ENCODE measurements at regions not wholly inside any gene's neighbourhood (a gene's known extent, or its start where the extent isn't known, plus 50 kb on each side); places are given as distances from the start of the nearest gene placed in this dataset.

GRCh38 chr10:111131168-111131799 is 54.5 kb downstream of the ADRA2A start:
- no peak for DNase-seq

DNA sequence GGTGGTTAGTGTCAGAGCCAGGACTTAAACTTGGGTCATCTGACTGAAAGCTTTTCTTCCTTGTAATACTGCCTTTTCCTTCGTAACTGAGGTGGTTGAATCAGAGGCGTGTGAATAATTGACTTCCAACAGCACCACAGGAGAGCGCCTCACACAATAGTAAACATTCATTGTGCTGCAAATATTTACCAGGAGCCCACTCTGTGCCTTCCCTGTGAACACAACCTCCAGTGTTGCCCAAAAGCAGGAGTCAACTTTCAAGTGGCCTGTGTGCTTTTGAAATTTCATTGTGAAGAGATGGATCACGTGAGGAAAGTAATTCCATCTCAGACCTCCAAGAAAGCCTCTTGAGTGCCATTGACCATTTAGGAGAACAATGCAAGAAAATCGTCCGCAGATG is 60.2 kb downstream of the ADRA2A start:
- no peak for DNase-seq

- no peak for DNase-seq
These were observed 60.8 kb downstream of the ADRA2A start for GRCh38 chr10:111137587-111137986.

DNA sequence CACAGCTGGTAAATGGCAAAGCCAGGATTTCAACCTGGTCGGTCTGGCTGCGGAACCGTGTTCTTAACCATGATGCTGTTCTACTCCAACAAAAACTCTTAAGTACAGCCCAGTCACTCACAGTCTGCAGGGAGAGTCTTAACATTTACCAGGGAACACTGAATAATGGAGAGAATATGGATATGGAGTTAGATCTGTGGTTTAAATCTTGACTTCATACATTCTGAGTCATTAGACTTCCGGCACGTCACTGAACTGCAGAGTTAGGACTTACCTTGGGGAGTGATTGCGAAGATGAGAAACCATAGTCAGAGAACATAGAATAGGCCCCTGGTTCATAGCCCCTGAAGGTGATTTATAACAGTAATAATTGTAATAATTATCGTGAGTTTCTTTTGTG is 61.7 kb downstream of the ADRA2A start:
- no peak for DNase-seq

DNA sequence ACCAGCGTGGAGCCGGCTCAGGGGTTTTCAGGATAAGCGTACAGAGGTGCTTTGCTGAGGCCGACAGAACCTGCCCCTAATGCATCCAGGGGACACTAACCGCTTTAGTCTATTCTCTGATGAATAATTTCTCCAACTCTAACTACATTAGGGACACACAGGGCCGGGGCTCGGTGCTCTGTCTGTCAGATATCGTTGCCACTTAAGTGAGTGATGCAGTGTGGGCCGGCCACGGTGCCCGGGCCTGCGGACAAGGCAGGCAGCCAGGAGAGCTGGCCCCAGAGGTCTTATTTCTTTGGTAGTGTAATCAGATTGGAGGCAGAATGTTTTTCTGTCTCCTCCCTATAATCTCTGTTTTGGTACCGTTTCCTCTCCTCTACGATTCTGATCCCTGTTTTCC is 62.7 kb downstream of the ADRA2A start:
- no peak for DNase-seq

DNA sequence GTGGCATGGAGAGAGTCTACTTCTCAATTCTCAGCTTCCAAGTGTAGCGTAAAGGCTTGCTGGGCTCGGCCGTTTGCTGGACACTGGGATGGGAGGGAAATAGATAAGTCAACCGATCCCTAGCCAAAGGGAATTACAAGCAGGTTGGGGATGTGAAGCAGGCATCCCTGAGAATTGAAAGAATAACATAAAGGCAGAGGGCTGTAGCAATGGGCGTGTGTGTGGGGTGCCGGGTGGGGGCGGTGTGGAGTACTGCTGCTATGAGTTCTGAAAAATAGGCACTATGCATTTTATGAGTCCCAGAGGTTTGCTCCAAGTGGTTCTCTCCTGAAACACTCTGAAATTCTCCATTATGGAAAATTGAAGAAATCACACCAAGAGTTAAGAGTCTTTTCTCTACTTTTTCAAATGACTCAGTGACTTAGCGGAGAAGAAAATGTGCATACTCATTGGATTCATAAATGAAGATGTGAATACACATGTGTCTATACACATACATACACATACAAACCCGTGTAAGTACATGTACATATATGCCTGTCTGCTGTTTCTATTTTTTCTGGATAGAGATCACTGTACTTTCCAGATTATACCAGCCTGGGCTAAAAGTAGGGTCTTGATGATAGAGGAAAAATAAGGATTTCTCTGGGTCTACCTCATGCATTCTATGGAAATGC is 65.4 kb downstream of the ADRA2A start:
- no peak for DNase-seq

DNA sequence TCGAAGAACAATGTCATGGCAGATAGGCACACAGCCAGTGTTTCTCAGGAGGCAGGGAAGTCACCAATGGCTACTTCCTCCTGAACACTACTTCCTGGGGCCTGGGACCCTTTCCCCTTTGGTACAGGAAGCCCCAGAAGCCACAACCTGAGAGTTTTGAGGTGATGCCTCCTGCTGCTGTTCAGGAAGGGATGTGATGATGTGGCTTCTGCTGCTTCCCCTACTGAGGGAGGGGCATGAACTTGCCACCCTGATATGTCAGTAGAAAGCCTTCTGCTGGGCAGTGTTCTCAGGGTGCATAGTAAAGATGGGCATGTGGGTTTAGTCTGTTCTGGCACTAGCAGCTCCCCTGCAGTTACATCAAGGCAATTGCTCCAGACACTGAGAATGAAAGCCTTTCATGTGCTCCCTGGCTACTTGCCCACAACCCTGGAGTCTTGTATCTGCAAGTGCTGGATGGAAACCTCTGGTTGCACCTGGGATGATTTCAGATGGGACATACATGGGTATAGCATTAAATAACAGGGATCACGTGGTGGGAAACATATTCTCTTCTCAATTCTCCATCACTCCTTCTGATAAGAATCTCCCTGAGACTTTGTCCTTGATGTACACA is 69.3 kb downstream of the ADRA2A start:
- no peak for DNase-seq

- DNase-seq, result no peak
These were observed 71.2 kb downstream of the ADRA2A start for GRCh38 chr10:111148025-111148424.

GRCh38 chr10:111148440-111148839 is 71.6 kb downstream of the ADRA2A start:
- no peak for DNase-seq

DNA sequence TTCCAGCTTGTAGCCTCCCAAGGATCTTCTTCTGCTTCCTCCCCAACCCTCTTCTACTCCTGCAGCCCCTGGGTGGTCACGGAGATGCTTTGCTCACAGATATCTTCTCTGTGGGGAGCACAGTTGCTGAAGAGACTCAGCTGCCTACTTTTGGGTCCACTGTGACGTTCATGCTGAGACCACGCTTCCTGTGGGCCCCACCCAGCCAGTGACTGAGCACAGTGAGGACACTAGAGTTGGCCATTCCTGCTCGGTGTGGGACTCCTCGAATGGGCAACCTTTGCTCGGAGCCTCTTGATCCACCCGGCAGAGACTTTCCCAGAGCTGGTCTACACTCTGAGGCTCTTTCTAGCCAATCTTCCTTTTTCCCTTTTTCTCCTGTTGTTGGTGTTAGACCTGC is 73.9 kb downstream of the ADRA2A start:
- DNase-seq, result no peak

DNA sequence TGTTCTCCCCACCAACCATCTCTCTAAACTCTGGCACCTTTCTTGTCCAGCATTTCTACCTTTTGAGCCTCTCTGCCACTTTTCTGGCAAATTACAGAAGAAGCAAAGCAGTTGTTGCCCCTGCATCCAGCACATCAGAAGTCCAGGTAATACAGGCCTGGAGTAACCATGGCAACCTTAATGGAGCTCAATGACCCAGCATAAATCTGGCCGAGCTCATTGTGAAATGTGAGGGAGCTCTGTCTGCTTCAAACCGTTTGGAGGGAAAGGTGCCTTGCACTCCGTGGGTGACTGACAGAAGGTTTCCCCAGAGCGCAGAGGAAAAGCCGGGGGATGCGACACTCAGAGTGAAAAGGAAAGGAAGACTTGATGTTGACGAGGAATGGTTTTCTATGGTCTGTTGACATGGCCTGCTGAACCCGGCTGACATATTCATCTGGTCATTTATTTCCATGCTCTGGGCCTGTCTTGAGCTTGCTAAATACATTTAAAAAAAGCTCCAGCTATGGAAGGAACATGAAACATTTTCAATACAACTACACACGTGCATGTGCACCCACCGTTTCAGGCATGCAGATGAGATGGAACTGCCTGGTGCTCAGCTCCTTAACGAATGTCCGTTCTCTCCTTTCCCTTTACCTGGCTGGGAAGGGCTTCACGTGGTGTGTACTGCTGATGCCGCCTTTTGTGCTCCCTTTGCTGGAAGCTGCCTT is 74.9 kb downstream of the ADRA2A start:
- no peak for DNase-seq

- no peak for DNase-seq
These were observed 79.9 kb downstream of the ADRA2A start for GRCh38 chr10:111156754-111157153.

DNA sequence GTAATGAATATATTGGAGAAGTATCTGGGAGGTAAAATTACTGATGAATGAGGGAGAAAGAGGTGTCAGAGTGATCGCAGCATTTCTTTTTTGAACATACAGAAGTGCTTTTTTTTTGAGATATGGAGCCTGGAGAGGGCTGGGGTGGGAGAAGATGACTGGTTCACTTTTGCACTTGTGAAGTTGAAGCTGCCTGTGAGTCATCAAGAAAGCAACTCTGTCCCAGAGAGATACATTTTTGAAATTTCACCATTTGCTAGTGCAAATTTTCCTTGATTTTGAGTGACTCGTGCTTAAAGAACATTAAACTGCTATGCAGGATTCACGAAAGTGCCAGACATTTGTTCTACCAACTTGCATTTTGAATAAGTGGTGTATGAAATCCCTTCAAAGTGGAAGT is 81.8 kb downstream of the ADRA2A start:
- no peak for DNase-seq

- DNase-seq, result no peak
These were observed 84.5 kb downstream of the ADRA2A start for GRCh38 chr10:111161109-111161874.

DNA sequence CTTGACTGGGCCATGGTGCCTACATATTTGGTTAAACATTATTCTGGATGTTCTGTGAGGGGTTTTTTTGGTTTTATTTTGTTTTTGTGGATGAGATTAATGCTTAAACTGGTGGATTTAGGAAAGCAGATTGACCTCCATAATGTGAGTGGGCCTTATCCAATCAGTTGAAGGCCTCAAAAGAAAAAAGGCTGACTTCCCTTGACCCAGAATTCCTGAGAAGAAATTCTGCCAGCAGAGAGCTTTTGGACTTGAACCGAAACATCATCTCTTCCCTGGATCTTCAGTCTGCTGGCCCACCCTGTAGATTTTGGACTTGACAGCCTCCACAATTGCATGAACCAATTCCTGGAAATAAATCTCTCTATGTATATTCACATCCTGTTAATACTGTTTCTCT is 94.4 kb downstream of the ADRA2A start:
- DNase-seq, result no peak

DNA sequence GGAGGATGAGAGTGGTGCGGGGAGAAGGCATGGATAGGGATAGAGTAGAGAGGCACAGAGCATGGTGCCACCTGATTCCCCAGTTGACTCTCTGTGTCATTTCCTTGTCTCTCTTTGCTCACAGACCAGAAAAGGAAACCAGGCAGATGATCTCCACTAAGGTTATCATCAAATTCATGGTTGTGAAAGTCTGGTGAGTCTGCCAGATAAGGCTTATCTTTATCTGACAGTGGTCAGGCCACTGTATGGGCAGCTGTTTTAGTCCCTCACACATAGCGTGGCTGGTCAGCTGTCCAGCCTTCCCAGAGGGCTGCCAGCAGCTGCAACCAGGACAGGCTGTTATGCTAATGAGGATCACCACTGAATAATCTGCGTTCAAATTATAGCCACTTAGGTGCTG is 99.0 kb downstream of the ADRA2A start:
- no peak for DNase-seq

DNA sequence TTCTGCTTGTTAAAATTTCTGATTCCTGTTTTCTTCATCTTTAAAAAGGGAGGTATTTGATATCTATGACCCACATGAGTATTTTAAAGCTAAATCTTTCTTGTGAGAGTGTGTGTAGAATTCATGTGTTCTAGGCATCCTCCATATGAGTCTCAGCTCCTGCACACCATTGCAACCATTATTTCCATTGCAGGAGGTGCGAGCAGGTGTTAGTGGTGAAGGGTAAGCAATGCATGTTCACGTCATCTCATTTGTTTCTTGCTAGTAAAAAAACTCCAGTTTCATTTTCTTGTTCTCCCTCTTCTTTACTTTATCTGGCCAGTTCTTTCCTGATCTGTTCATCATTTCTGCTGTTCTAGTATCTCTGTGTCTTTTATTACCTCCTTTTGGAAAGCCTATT is 100.5 kb downstream of the ADRA2A start:
- no peak for DNase-seq

- DNase-seq, result no peak
These were observed 102.7 kb downstream of the ADRA2A start for GRCh38 chr10:111179514-111179913.

GRCh38 chr10:111186358-111186757 is 109.5 kb downstream of the ADRA2A start:
- no peak for DNase-seq

- no peak for DNase-seq
These were observed 110.3 kb downstream of the ADRA2A start for GRCh38 chr10:111187096-111187495.

GRCh38 chr10:111199587-111199986 is 122.8 kb downstream of the ADRA2A start:
- DNase-seq, result no peak

DNA sequence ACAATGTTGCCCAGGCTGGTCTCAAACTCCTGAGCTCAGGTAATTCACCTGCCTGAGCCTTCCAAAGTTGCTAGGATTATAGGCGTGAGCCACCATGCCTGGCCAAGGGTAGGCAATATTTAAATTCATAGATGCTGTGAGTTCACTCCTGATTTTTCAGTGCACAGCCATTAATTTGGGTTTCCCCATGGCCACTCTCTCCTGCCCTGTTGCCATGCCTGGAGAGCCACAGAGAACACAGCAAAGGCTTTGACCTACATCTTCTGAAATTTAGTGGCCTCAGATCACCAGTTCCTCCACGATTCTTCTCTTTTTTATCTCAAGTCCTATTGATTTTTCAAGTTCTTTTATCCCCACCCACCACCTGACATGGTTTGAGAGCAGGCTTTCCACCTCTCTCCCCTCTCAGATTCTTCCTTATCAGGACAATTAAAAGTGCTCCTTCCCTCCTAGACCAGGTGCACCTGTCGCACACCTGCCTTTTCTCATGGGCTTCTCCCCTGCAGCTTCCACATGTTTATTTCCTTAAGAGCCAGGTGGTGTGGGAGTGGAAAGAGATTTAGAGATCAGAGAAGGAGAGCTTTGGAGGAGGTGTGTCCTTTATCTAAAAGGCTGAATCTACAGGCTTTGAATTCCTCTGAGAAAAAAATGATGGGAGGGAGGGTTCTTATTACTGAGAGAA is 123.8 kb downstream of the ADRA2A start:
- DNase-seq, result no peak

GRCh38 chr10:111203615-111204014 is 126.8 kb downstream of the ADRA2A start:
- DNase-seq, result no peak

Measured in kidney glomerular epithelial cell (primary cell).